ENCODE measurements at regions not wholly inside any gene's neighbourhood (a gene's known extent, or its start where the extent isn't known, plus 50 kb on each side); places are given as distances from the start of the nearest gene placed in this dataset.
"Not testable (repeated sequence)": the region's sequence is repeated elsewhere in the genome, so short reads cannot be mapped to it uniquely, and the experiment has no call there.

DNA sequence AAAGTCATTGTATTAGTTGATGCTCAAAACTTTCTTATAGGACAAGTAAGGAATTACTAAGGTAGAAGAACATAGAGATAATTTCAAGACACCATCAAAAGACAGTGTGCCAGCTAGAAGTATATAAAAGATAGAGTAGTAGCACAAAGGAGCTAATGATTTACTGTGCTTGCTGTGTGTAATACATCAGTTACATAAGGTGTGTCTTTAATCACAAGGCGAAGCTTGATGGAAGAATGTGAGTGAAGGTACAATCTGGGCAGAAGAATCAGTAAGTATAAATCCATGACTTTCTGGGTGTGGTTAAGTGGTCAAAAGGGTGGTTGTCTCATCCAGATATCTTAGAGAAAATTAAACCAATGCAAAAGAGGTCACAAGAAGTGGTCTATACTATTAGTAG is 95.1 kb upstream of the BOD1L1 start:
- H3K9me3 Mint-ChIP-seq (ENCODE audit: low read depth), result no peaks in the 10 kb centered on the region
- TF ChIP-seq, protein P1, sequence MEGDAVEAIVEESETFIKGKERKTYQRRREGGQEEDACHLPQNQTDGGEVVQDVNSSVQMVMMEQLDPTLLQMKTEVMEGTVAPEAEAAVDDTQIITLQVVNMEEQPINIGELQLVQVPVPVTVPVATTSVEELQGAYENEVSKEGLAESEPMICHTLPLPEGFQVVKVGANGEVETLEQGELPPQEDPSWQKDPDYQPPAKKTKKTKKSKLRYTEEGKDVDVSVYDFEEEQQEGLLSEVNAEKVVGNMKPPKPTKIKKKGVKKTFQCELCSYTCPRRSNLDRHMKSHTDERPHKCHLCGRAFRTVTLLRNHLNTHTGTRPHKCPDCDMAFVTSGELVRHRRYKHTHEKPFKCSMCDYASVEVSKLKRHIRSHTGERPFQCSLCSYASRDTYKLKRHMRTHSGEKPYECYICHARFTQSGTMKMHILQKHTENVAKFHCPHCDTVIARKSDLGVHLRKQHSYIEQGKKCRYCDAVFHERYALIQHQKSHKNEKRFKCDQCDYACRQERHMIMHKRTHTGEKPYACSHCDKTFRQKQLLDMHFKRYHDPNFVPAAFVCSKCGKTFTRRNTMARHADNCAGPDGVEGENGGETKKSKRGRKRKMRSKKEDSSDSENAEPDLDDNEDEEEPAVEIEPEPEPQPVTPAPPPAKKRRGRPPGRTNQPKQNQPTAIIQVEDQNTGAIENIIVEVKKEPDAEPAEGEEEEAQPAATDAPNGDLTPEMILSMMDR (IDR thresholded peaks at IDR 0.05), result no peak
- H3K36me3 Mint-ChIP-seq (ENCODE audit: low read depth), result no peaks in the 10 kb centered on the region
- H3K27ac Mint-ChIP-seq (ENCODE audit: unreplicated experiment), result no peak overlapping the region
- H3K4me1 Mint-ChIP-seq (ENCODE audit: low read depth), result no peaks in the 10 kb centered on the region
- DNase-seq (ENCODE audit: low spot score), result no peak
- H3K27me3 Mint-ChIP-seq (ENCODE audit: low read depth), result peaks cover 27% of the 10 kb centered on the region
- H3K4me3 Mint-ChIP-seq (ENCODE audit: unreplicated experiment), result no peak overlapping the region

DNA sequence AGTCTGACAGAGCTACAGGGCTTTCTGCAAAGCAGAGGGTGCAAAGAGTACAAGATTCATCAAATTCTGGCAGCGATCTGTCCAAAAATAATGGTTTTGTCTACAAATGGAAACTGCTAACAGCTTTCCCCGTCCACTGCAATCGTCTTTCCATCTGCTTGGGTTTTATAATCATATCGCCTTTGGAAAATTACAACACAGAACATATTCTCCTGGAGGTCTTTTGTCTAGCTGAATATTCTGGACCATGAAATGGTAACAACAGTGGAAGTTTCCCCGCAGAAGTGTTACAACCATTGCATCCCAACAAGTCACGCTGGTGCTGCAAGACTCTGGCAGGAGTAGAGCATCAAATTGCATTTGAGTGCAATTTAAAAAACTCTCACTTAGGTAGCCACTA is 101.2 kb upstream of the BOD1L1 start:
- no peak overlapping the region for H3K27ac Mint-ChIP-seq (ENCODE audit: unreplicated experiment)
- H3K4me3 Mint-ChIP-seq (ENCODE audit: unreplicated experiment), result no peak overlapping the region
- no peaks in the 10 kb centered on the region for H3K4me1 Mint-ChIP-seq (ENCODE audit: low read depth)
- no peak for DNase-seq (ENCODE audit: low spot score)
- peaks cover 22% of the 10 kb centered on the region for H3K27me3 Mint-ChIP-seq (ENCODE audit: low read depth)
- H3K36me3 Mint-ChIP-seq (ENCODE audit: low read depth), result no peaks in the 10 kb centered on the region
- TF ChIP-seq, protein P1 (IDR thresholded peaks at IDR 0.05), result no peak
- H3K9me3 Mint-ChIP-seq (ENCODE audit: low read depth), result peaks cover 2% of the 10 kb centered on the region

DNA sequence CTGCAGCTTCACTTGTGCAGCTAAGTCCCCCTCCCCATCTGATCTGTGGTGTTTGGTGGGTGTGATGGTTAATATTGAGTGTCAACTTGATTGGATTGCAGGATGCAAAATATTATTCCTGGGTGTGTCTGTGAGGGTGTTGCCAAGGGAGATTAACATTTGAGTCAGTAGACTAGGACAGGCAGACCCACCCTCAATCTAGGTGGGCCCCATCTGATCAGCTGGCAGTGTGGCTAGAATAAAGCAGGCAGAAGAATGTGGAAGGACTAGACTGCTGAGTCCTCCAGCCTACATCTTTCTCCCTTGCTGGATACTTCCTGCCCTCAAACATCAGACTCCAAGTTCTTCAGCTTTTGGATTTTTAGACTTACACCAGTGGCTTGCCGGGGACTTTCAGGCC is 103.5 kb upstream of the BOD1L1 start:
- TF ChIP-seq, protein P1 (IDR thresholded peaks at IDR 0.05), result no peak
- H3K9me3 Mint-ChIP-seq (ENCODE audit: low read depth), result peaks cover 2% of the 10 kb centered on the region
- peaks cover 21% of the 10 kb centered on the region for H3K27me3 Mint-ChIP-seq (ENCODE audit: low read depth)
- DNase-seq (ENCODE audit: low spot score), result no peak
- H3K4me1 Mint-ChIP-seq (ENCODE audit: low read depth), result no peaks in the 10 kb centered on the region
- no peak overlapping the region for H3K4me3 Mint-ChIP-seq (ENCODE audit: unreplicated experiment)
- H3K27ac Mint-ChIP-seq (ENCODE audit: unreplicated experiment), result no peak overlapping the region
- no peaks in the 10 kb centered on the region for H3K36me3 Mint-ChIP-seq (ENCODE audit: low read depth)

DNA sequence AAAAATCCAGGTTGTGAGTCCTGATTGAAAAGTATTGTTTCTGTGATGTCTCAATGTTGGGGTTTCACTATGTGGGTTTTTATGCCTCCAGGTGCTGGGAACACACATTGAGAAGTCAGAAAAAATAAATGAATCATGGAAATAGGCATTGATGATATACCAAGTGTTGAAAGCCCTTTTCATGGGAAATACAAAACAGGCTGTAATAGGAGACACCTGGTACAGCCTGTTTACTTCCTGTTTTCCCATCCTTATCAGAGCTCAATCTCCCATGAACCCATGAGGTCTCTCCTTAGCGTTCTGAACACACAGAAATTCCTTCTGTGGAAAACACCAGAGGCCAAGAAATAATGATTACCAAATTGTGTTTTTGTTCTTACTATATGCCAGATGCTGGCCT is 106.3 kb upstream of the BOD1L1 start:
- no peaks in the 10 kb centered on the region for H3K36me3 Mint-ChIP-seq (ENCODE audit: low read depth)
- peaks cover 2% of the 10 kb centered on the region for H3K9me3 Mint-ChIP-seq (ENCODE audit: low read depth)
- no peaks in the 10 kb centered on the region for H3K4me1 Mint-ChIP-seq (ENCODE audit: low read depth)
- DNase-seq (ENCODE audit: low spot score), result no peak
- no peak overlapping the region for H3K4me3 Mint-ChIP-seq (ENCODE audit: unreplicated experiment)
- TF ChIP-seq, protein P1 (IDR thresholded peaks at IDR 0.05), result no peak
- H3K27me3 Mint-ChIP-seq (ENCODE audit: low read depth), result peaks cover 7% of the 10 kb centered on the region
- no peak overlapping the region for H3K27ac Mint-ChIP-seq (ENCODE audit: unreplicated experiment)

DNA sequence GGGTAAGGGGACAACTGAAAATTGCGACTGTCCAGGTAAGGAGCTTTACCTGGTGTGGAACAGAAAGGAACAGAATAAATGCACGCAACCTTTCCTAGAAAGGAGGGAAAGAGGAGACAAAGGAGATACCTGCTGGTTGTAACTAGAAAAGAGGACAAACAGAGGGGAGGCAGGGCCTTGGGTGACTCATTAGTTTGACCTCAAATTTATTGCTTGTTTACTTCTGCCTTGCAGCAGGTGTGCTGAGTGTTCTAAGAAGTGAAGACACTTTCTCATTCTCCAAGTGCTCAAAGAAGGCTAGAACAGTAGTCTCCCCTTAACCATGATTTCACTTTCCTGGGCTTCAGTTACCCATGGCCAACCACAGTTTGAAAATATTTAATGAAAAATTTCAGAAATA is 123.1 kb upstream of the BOD1L1 start:
- DNase-seq (ENCODE audit: low spot score), result no peak
- no peaks in the 10 kb centered on the region for H3K36me3 Mint-ChIP-seq (ENCODE audit: low read depth)
- H3K27me3 Mint-ChIP-seq (ENCODE audit: low read depth), result peaks cover 37% of the 10 kb centered on the region
- H3K4me3 Mint-ChIP-seq (ENCODE audit: unreplicated experiment), result no peak overlapping the region
- no peaks in the 10 kb centered on the region for H3K4me1 Mint-ChIP-seq (ENCODE audit: low read depth)
- peaks cover 4% of the 10 kb centered on the region for H3K9me3 Mint-ChIP-seq (ENCODE audit: low read depth)
- TF ChIP-seq, protein P1 (IDR thresholded peaks at IDR 0.05), result no peak
- no peak overlapping the region for H3K27ac Mint-ChIP-seq (ENCODE audit: unreplicated experiment)

DNA sequence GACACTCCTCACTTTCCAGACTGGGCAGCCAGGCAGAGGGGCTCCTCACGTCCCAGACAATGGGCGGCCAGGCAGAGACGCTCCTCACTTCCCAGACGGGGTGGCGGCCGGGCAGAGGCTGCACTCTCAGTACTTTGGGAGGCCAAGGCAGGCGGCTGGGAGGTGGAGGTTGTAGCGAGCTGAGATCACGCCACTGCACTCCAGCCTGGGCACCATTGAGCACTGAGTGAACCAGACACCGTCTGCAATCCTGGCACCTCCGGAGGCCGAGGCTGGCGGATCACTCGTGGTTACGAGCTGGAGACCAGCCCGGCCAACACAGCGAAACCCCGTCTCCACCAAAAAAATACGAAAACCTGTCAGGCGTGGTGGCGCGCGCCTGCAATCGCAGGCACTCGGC is 134.1 kb upstream of the BOD1L1 start:
- H3K36me3 Mint-ChIP-seq (ENCODE audit: low read depth), result not testable (repeated sequence)

More for the DNA sequence above, 134.1 kb upstream of the BOD1L1 start:
- not testable (repeated sequence) for H3K27ac Mint-ChIP-seq (ENCODE audit: unreplicated experiment); DNase-seq (ENCODE audit: low spot score); H3K4me1 Mint-ChIP-seq (ENCODE audit: low read depth); H3K4me3 Mint-ChIP-seq (ENCODE audit: unreplicated experiment)
- H3K9me3 Mint-ChIP-seq (ENCODE audit: low read depth), result peaks cover 25% of the 10 kb centered on the region
- H3K27me3 Mint-ChIP-seq (ENCODE audit: low read depth), result peaks cover 18% of the 10 kb centered on the region

Data from chondrocyte (in vitro differentiated cells).